Keratinocyte (primary cell): ENCODE measurements at regions not wholly inside any gene's neighbourhood (a gene's known extent, or its start where the extent isn't known, plus 50 kb on each side); places are given as distances from the start of the nearest gene placed in this dataset.

Source experiments
- CTCF ChIP-seq, 3 experiments: IDR thresholded peaks in 1 of 3; conservative IDR thresholded peaks in 1 of 3; optimal IDR thresholded peaks in 1 of 3; 2 replicates in 2 of 3; 3 replicates in 1 of 3; pipeline versions ENCODE3 to v1.5.1; 2011; ENCODE audit warnings: low read length in 3 of 3, mild to moderate bottlenecking in 3 of 3, moderate library complexity in 2 of 3, control low read depth in 1 of 3, inconsistent platforms in 1 of 3; ENCODE audit not compliant: insufficient read depth in 2 of 3; ENCODE audit errors: extremely low read depth in 1 of 3
- EZH2 ChIP-seq: IDR thresholded peaks from one replicate; pipeline ENCODE4 v1.6.1; 2012; ENCODE audit warnings: inconsistent platforms, mild to moderate bottlenecking, low read length, moderate library complexity

- no peak for TF ChIP-seq CTCF (optimal IDR thresholded peaks at IDR 0.05 in 1 of 3, IDR thresholded peaks at IDR 0.05 in 1 of 3, conservative IDR thresholded peaks at IDR 0.05 in 1 of 3; ENCODE audit: extremely low read depth in 1 of 3, insufficient read depth in 2 of 3, low read length in 3 of 3)
- TF ChIP-seq EZH2 = no peak
These were observed 312.3 kb downstream of the ATP23 start for GRCh38 chr12:58253663-58254062.
